Astrocyte of the spinal cord (primary cell): ENCODE measurements at regions not wholly inside any gene's neighbourhood (a gene's known extent, or its start where the extent isn't known, plus 50 kb on each side); places are given as distances from the start of the nearest gene placed in this dataset.

Source experiments
- DNase-seq: peaks from one replicate; pipeline ENCODE4 v3.0.0; 2011; ENCODE audit warnings: low read depth, low spot score
- H3K4me3 ChIP-seq: 2 replicates; pipeline ENCODE4 v1.5.1; 2011; ENCODE audit warnings: low read depth, mild to moderate bottlenecking, low read length, moderate library complexity
- CTCF ChIP-seq: IDR thresholded peaks from 2 replicates; pipeline ENCODE4 v1.5.1; 2012; ENCODE audit warnings: low read depth, mild to moderate bottlenecking, low read length, inconsistent platforms
- in situ Hi-C: cut with HindIII; loops from 2 replicates; pipeline ENCODE4 v1.10.0; 2017; ENCODE audit warnings: low sequenced_read_pairs

DNA sequence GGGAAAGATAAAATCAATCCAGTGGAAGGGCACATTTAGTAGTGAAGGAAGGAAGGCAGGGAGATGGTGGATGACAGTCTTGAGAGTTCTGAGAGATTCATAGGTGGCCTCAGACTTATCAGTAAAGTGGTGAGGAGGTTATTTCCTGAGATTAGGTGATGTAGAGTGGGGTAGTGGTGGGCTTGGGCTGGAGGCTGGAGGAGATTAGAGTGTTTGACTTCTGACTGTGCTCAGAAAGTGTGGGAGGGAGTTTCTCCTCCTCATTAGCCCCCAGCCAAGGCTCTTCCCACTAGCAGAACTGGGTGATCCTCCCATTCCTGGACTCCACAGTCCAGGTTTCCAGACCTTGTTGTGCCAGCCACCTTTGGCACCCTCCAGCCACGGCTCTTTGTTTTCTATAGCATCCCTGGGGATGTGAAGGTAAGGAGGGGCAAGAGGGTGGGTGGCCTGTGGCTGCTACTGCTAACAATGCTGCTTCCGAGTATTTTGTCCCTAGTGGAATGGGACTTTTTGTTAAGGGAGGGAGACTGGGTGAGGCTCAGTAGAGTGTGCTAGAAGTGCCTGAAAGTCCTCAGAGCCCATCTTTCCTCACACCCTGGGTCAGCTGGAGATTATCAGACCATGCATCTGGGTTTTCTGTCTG is 94.4 kb downstream of the ADRB2 start:
- no peak for DNase-seq
- H3K4me3 ChIP-seq, result no peak overlapping the region
- no peak for TF ChIP-seq CTCF
- in situ Hi-C loops, result no loop called here

DNA sequence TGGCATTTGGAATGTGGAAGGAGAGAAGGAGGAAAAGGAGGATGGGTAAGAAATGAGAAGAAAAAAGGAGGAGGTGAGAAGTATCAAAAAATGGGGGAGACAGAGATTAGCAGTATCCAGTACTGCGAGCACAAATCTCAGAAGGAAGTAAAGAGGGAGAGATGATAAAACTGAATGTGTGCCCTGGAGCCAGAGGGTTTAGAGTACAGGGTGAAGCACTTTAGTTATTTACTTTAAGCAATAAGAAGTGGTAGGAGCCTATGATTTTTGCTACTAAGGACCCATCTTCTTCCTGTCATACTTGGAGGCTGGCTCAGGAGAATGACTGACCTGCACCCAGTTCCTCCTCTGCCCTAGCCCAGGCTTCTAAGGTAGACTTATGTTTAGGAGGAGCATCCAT is 94.9 kb downstream of the ADRB2 start:
- in situ Hi-C loops, result no loop called here
- DNase-seq, result no peak
- no peak overlapping the region for H3K4me3 ChIP-seq
- no peak for TF ChIP-seq CTCF

DNA sequence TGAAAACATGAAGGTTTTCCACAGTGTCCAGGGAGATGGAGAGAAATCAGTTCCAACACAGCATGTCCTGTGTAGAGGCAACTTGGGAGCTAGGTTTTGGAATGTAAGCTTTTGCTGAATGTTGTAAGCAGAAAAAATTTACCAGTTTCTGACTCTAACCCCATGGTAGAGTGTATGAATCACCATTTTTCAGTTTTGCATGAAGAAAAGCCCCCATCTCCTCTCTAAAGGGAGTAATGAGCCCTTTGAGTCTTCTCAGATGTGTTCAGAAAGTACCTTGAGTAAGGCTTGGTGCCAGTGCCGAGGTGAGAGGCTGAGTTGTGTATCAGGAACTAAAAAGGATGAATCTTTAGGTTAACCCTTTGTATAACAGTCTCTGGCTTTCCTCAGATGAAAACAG is 96.2 kb downstream of the ADRB2 start:
- TF ChIP-seq CTCF, result no peak
- no peak for DNase-seq
- in situ Hi-C loops, result no loop called here
- H3K4me3 ChIP-seq, result no peak overlapping the region

DNA sequence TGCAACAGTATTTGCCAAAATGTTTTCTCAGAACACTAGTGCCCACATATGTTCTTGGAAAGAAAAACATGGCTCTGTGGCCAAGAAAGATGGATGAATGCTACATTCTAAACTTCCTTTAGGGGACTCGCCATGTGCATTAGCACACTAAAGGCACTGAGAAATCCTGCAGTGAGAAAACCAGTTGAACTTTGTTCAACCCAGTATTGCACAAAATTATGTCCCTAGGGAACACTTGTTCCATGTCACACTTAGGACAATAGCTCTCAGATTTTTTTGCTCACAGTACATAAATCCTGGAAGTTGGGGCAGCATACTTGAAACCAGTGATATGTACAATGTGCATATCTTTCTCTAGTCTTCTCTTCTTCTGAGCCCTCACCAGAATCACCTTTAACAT is 96.6 kb downstream of the ADRB2 start:
- DNase-seq, result no peak
- in situ Hi-C loops, result no loop called here
- no peak overlapping the region for H3K4me3 ChIP-seq
- TF ChIP-seq CTCF, result no peak

DNA sequence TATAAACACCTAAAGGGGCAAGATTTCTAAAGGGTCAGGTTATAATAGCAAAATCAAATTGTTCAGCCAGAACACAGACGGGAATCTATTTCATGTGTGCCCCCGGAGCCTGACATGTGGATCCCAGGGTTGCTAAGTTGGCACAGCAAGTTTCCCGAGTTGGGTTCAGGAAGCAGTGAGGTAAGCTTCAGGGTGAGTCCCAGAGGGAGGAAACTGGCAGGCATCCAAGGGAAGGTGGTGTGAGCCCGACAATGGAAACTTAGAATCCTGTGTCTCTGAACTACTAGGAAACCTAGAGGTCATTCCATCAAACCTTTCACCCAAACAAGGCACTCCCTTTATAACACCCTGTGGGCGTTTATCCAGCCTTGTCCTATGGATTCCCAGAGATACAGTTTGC is 98.4 kb downstream of the ADRB2 start:
- no peak for TF ChIP-seq CTCF
- in situ Hi-C loops, result no loop called here
- no peak overlapping the region for H3K4me3 ChIP-seq
- DNase-seq, result no peak

GRCh38 chr5:148926207-148926606 is 99.8 kb downstream of the ADRB2 start:
- no peak overlapping the region for H3K4me3 ChIP-seq
- in situ Hi-C loops, result no loop called here
- TF ChIP-seq CTCF, result no peak
- DNase-seq, result no peak

DNA sequence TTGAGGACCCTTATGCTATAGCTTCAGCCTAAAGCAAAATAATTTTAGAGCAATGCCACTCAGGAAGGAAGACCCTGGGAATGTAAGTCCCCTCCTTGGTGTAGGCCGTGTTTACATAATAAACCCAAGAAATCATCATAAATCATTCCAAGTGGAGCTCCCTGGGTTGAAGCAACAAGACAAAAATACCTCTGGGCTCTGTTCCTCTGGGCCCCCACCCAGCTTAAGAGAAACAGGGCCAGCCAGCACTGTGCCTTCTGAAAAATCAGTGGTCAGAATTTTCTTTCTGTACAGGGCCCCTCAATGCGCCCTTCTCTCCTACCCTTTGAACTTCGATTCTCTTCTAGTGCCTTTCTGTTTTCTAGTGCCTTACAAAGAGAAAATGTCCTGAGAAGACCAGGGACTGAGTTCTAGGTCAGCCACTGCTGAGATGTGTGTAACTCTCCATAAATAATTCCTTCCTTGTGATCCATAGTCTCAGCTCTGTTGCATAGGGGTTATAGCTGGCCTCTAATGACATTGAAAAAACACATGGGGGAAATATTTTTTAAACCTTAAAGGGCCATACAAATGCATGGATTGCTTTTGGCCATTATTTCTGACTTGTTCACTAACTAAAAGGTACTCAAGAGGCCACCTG is 101.0 kb downstream of the ADRB2 start:
- in situ Hi-C loops, result no loop called here
- no peak for TF ChIP-seq CTCF
- DNase-seq, result no peak
- H3K4me3 ChIP-seq, result no peak overlapping the region
